Fibroblast of skin of left quadriceps (primary cell): ENCODE measurements at regions not wholly inside any gene's neighbourhood (a gene's known extent, or its start where the extent isn't known, plus 50 kb on each side); places are given as distances from the start of the nearest gene placed in this dataset.
"Not testable (repeated sequence)": the region's sequence is repeated elsewhere in the genome, so short reads cannot be mapped to it uniquely, and the experiment has no call there.

Experiments
- DNase-seq, 2 experiments: peaks; one replicate each; pipeline ENCODE4 v3.0.0-alpha.2; 2013; ENCODE audit warnings: low read depth in 2 of 2

DNA sequence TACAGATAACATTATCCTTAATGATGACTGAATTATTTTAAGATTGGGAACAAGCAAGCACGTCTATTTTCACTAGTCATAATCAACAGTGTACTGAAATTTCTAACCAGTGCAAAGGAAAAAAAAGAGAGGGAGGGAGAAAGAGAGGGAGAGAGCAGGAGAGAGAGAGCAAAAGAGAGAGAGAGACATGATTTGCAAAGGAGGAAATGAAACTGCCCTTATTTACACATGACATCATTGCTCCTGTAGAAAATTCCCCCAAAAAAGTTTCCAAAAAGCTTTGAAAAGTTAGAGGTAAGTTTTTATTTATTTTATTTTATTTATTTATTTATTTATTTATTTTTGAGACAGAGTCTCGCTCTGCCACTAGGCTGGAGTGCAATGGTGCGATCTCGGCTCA is 355.3 kb upstream of the CELF4 start:
- no peak for DNase-seq

DNA sequence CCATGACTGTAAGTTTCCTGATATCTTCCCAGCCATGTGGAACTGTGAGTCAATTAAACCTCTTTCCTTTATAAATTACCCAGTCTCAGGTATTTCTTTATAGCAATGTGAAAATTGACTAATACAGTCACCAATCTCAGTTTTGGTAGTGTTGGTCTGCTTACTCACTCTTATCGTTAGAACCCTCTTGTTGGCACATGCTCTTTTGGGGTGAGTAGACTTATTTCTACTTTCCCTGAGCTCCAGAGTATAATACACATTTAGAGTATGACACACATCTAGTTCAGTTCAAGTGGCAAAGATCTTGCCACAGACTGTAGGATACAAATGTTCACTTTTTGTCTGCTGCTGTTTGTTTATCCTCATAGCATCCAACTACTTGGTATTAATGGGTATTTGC is 347.5 kb upstream of the CELF4 start:
- DNase-seq: no peak

DNA sequence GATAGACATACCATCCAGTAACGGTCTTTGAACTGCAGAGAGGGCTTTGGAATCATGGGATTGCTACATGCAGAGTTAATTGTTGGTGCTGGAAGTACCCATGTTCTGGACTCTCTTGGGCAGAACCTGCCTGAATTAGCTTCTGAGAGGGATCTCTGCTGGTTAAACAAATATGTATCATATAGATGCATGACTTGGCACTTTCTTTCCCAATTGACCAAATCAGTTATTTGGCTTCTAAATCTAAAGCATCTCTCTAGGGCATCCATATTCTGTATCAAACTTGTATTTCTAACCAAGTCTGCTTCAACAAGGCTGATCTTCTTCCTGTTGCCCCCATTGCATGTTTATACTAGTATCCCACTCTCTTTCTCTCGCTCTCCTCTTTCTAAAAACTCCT is 336.7 kb upstream of the CELF4 start:
- no peak for DNase-seq

DNA sequence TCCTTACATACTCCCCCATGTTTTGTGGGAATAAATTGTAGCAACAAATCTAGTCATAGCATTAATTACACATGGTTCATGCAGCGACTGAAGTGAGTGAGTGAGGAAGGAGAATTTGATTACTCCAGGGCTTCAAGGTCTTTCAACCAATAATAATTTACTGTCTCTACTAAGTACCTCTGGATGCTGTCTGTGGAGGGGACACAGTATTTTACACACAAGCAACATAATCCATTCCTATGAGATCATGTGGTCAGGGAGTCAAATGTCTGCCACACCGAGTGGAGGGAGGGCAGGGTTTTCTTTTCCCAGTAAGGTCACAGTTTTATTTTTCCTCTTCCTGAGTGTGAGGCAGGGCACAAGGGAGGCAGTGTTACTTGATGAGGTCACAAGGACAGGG is 334.7 kb upstream of the CELF4 start:
- DNase-seq: no peak

DNA sequence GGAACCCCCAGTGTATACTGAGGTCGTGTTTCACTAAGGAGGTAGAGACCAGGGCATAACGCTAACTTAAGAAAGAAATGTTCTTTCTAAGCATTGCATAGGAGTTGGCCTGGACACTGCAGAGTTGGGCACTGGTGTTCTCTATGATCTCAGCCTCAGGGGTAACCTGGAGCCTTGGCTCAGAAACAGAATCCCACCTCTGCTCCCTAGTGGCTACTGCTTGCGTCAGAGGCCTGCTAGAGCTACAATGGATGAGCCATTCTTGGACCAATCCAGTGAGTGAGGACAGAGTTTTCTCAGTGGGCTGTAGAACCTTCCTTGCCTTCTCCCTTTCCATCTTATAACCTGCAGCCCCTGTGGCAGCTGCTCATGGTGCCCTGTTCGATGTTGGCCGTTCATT is 324.4 kb upstream of the CELF4 start:
- DNase-seq: no peak

DNA sequence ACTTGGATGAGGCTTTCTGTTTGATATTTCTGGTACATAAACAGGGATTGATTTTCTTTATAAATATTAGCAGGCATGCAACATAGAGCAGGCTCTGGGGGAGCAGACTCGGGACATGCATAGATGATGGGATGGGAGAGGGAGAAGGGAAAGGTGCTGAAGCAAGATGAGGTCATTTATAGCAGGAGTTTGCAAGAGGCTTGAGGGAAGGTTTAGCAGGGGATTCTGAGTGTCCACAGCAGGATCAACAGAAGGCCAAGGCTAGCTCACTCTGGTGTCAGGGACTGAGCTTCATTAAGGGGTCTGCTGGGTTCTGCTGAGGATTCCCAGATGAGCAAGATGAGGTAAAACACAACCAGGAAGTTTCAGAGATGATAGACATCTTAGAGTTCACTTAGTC is 309.1 kb upstream of the CELF4 start:
- DNase-seq: no peak

DNA sequence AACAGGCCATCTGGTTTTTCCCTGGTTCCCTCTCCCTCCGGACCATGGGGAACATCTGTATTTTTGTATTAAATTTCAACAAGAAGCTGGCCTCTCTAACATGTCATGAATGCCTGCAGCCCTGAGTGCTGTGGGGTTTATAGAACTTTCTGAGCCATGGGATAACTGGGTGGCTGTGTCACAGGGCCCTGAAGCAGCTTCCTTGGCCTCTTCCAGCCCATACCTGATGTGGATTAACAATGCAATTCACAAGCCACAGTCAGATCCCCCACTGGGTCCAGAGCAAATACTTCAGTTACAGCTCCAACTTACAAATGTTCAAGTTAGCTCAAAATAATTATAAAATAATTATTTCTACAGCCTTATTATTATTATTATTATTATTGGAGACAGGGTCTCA is 307.8 kb upstream of the CELF4 start:
- no peak for DNase-seq

DNA sequence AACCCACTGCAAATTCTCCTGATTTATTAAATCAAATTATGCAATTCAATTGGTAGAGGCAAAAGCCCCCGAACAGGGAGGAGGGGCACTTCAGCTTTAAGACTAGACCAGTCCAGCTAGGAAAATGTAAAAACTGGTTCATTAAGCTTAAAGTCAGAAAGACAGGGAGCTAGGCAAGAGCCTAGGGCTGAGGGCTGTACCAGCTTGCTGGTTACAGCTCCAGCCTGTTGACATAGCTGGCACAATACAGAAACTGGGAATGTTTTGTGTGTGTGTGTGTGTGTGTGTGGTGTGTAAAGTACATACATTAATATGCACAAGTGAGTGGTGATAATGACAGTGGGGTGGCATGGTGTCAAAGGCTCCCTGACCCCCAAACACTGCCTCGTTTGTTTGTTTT is 307.0 kb upstream of the CELF4 start:
- DNase-seq: no peak

DNA sequence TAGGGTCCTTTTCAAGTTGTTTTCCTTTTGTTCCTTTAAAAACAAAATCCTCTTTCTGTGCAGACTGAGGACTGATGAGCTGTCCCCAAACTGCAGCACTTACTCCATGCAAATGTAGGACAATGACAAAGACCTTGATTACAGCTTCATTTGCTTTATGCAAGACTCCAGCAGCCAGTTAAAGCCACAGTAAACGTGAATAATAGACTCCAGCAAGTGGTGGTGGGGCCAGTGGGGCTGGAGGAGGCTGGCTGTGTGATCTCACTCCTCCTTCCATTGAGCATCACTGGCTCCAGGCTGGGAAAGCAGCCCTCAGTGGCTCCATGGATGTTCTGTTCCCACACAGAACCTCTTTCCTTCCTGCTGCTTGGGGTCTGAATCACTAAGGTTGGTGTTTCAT is 306.0 kb upstream of the CELF4 start:
- no peak for DNase-seq

DNA sequence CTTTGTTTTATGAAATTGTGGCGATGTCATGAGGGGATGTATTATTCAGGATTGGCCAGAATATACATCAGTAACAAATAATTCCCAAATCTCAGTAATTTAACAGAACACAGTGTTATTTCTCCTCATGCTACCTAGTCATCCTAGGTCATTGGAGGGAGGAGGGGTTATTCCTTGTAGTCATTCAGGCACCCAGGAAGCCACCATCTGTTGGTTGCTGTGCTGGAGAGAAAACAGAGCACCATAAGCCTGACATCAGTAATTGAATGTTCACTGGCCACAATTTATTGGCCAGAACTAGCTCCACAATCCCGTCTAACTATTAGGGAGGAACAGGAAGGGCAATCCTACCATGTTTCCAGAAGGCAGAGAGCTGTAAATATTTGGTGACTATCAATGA is 303.5 kb upstream of the CELF4 start:
- DNase-seq: no peak

DNA sequence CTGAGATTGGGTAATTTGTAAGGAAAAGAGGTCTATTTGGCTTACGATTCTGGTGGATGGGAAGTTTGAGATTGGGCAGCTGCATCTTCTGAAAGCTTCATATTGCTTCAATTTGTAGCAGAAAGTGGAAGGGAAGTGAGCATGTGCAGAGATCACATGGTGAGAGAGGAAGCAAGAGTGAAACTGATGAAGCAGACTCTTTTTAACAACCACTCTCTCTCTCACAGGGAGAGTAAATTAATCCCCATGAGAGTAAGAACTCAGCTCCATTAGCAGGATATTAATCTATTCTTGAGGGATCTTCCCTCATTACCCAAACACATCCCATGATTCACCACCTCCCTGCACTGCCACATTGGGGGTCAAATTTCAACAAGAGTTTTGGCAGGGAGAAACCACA is 298.5 kb upstream of the CELF4 start:
- DNase-seq: no peak

DNA sequence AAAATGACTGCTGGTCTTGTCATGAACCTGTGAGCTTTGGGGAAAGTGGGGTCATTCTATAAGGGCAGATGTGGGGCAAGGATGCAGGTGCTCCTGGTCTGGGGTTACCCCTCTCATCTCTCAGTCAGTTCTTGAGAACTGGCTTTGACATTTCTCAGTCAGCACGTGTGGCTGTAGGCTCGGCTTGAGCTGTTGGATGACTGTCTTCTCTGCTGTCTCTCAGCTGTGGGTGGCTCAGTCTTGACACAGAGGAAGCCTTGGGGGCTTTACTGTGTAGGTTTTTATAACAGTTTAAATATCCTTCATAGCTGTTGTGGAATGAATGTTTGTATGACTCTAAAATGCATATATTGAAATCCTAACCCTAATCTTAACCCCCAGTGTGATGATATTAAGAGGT is 296.4 kb upstream of the CELF4 start:
- DNase-seq: no peak

DNA sequence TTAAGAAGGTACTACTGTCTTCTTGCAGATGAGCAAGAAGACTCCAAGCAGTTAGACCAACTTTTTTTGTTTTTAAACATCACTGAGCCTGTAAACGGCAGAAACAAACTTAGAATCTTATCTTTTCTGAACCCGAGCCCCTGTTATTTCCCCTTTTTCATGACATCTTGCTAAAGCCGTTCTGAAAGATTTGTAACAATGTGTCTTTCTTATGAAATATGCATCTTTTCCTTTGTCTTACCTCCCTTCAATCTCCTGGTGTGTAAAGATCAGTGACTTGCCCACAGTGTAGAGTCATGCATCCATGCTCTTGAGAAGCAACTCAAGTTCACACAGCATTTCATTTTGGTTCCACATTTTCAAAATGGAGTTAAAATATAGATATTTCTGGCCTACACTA is 288.8 kb upstream of the CELF4 start:
- DNase-seq: no peak

DNA sequence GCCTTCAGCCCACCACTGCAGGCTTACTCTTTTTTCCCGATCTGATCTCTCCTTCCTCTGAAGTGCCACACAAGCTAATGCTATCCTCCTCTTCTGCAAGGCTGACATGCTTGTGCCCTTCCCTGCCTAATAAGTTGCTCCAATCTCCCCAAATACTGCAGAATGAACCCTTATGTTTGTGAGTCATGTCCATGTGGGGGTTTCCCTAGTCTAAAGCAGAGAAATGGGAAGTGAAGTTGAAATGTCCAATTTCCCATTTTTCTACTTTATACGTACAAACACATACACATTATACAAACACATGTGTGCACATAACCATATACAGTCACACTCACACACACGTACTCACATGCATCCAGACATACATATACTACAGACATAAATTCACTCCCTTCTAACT is 288.1 kb upstream of the CELF4 start:
- DNase-seq: no peak

DNA sequence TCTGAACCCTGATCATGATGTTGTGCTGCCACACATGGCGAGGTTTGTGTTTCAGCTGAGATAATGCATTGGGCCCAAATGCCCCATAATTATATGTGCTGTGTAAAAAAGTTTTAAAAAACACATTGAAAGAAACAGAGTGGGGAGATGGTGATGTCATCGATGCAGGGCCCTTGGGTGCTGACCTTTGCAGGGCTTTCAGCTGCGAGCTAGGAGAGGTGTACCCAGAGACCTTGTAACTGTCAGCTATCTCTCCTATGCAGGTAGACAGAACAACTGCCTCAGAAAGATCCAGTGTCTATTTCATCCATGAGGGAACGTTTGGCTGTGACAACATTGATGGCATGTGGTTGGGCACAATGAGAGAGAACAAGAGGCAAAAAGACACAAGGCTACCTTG is 286.9 kb upstream of the CELF4 start:
- DNase-seq: no peak

DNA sequence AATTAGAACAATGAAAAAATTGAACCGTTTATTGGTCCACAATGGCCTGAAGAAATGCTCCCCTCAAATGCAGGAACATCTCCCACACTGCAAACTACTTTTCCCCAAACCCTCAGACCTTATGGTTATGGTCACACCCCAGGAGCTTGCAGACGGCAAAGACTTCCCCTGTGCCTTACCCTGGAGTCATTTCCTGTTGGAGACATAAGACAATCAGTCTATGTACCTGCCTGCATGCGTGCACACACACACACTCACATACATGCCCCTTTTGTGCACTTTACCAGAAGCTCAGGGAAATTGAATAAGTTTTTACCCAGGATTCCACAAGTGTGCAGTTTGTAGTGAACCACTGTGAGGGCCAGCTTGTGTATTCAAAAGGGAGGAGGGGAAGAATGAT is 281.9 kb upstream of the CELF4 start:
- no peak for DNase-seq

DNA sequence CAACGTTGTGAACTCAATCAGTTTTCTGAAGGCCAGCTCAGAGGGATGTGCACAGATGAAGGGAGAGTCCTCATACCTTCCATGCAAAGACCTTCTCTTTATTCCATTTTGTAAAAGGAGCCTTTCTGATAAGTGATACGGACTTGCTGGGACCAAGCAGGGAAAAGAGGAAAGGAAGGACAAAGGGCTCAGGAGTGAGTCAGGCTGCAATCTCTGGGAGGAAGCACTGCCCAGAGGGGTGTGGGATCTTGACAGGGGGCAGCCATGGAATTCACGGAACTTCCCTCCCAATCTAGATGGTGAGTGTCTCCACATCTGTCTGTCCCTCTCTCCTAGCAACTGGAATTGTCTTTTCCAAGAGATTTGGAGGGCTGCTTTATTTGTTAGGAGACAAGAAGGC is 281.4 kb upstream of the CELF4 start:
- DNase-seq: no peak

DNA sequence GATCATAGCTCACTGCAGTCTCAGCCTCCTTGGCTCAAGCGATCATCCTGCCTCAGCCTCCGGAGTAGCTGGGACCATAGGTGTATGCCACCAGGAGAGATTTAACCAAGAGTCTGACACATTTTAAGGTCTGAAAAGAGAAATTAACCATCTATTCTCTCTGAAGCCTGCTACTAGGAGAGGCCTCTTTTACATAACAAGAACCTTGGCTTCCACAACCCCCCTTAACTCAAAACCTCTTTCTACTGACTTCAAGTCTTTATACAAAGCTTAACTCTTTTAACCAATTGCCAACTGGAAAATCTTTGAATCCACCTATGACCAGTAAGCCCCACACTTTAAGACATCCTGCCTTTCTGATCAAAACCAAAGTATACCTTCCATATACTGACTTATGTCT is 279.9 kb upstream of the CELF4 start:
- DNase-seq: no peak

DNA sequence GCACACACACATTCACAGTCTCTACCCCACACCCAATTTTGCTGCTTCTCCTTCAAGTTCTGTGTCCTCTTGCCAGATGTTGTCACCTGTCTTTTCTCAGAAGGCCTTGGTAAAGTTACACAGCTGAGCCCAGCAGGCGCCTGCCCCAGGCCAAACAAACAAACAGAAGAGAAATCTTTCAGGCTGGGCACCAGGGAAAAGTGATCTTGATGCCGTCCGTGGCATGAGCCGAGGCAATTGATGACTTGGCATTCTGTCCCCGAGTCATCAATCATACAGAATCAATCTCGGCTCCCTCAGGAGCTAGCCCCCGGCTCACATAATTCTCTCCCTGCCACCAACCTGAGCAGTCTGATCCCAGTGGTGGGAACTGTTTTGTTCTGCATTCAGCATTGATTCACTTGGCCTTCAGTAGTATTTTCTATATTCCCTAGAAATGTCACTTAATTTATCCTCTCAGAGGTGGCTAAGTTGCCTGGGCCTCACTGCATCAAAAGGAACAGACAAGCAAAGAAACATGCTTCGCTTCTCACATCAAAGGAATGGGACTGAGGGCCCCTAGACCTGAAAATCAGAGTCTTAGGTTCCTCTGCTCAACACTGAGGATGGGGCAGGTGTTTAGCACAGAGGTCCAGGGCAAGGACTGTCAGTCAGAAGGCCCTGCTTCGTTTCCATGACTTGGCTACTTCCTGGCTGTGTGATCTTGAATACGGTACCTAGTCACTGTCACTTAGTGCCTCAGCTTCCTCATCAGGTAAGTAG is 278.8 kb upstream of the CELF4 start:
- DNase-seq: no peak

DNA sequence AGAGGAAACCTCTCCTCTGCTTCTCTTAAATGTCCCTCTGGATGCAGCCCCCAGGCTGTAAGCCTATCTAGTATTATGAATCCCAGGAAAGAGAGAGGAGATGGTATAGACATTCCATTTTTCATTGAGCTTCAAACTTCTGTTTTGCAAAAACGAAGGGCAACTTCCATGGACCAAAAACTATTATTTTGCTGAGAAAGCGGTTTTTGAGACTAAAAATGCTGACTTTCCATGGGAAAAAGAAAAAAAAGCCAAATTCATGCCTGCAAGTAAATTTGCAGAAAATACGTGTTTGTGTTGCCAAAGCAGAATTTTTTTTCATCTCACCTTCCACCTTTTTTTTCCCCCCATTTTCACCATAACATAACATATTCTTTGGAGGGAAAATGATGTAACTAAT is 272.5 kb upstream of the CELF4 start:
- no peak for DNase-seq

DNA sequence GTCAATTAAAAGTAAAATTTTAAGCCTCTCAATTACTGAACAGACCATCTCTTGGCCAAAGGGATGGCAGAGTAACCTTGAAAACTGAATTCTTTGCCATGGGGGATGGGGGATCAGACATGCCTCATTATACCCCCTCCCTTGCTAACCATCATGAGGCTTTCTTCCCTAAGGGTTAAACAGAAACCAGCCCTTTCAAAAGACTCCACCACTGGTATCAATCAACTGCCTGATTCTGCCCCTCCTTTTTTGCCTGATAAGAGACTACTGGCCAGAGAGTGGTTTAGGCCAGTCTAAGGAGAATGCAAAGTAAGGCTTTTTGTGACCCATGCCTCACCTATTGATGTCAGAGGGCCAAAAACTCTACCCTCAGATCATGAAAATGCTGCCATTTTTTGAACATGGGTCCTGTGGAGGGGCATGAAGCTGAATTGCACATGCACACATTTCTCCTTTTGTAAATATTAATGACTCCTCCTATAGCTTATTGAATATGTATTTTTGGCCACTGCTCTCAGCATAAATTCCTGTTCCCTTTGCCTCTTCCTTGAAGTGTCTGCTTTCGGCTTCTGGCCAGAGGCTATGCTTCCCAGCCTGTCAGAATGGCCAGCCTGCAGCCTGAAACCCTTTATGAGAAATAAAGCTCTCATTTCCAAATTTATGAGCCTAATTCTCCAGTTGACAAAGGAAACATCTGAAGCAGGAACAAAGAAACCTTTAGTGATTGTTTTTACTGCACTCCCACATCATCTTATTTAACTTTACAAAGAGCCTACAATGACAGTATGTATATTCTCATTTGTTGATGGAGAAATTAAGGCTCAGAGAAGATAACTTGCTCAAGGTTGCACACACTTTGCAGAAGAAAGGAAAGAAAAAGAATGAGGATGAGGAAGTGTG is 270.7 kb upstream of the CELF4 start:
- DNase-seq: no peak

DNA sequence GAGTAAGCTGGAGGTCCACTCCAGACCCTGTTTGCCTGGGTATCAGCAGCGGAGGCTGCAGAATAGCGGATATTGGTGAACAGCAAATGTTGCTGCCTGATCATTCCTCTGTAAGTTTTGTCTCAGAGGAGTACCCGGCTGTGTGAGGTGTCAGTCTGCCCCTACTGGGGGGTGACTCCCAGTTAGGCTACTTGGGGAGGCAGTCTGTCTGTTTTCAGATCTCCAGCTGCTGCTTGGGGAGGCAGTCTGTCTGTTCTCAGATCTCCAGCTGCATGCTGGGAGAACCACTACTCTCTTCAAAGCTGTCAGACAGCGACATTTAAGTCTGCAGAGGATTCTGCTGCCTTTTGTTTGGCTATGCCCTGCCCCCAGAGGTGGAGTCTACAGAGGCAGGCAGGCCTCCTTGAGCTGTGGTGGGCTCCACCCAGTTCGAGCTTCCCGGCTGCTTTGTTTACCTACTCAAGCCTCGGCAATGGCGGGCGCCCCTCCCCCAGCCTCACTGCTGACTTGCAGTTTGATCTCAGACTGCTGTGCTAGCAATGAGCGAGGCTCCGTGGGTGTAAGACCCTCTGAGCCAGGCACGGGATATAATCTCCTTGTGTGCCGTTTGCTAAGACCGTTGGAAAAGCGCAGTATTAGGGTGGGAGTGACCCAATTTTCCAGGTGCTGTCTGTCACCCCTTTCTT is 266.6 kb upstream of the CELF4 start:
- DNase-seq: not testable (repeated sequence)

DNA sequence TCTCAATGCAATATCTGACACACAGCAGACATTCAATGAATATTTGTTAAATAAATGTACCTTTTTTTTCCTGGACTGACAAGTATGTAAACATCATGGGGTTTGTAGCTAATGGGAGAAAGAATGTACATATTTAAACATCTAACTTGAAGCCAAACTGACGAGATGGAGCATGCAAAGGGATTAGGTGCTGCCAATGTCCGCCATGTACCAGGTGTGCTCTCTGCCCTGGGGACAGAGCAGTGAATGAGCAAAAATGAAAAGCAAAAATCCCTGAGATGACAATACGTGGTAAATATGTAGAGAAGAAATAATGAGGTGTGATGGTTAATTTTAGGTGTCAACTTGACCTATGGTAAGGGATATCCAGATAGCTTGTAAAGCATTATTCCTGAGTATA is 247.4 kb upstream of the CELF4 start:
- DNase-seq: no peak
